Suprapubic skin (tissue), 4 donors: ENCODE measurements at regions not wholly inside any gene's neighbourhood (a gene's known extent, or its start where the extent isn't known, plus 50 kb on each side); places are given as distances from the start of the nearest gene placed in this dataset.

Experiments used
- DNase-seq, 2 donors: peaks; one replicate each; pipeline ENCODE4 v3.0.0-alpha.2; 2019; ENCODE audit warnings: low spot score in 2 of 2
- H3K27ac ChIP-seq: fragments of 200-600 bp; sonication (generic); one replicate; pipeline ENCODE4 v1.5.1; 2019
- H3K27me3 ChIP-seq: fragments of 200-600 bp; sonication (generic); one replicate; pipeline ENCODE4 v1.5.1; 2019
- H3K36me3 ChIP-seq: fragments of 200-600 bp; sonication (generic); one replicate; pipeline ENCODE4 v1.5.1; 2019
- H3K4me1 ChIP-seq: fragments of 200-600 bp; sonication (generic); one replicate; pipeline ENCODE4 v1.5.1; 2019
- H3K4me3 ChIP-seq: fragments of 200-600 bp; sonication (generic); one replicate; pipeline ENCODE4 v1.5.1; 2019; ENCODE audit warnings: mild to moderate bottlenecking
- H3K9me3 ChIP-seq: fragments of 200-600 bp; sonication (generic); one replicate; pipeline ENCODE4 v1.5.1; 2019
- CTCF ChIP-seq, 2 donors: fragments of 200-600 bp in 1 of 2; fragments of 450-650 bp in 1 of 2; sonication (generic) in 1 of 2; IDR thresholded peaks; one replicate each; pipeline ENCODE4 v1.5.1; 2016 to 2019; ENCODE audit warnings: antibody characterized with exemption in 2 of 2, mild to moderate bottlenecking in 1 of 2, moderate library complexity in 1 of 2
- EP300 ChIP-seq: sonication (generic); formaldehyde crosslinking; IDR thresholded peaks from one replicate; pipeline ENCODE4 v1.6.1; 2017; ENCODE audit warnings: antibody characterized with exemption
- POLR2A ChIP-seq, 2 donors: fragments of 450-650 bp; IDR thresholded peaks; one replicate each; pipeline ENCODE4 v1.6.1; 2017; ENCODE audit warnings: antibody characterized with exemption in 2 of 2, mild to moderate bottlenecking in 2 of 2, moderate library complexity in 2 of 2
- POLR2AphosphoS5 ChIP-seq, 3 donors: sonication (generic); formaldehyde crosslinking; IDR thresholded peaks; one replicate each; pipeline ENCODE4 v1.6.1; 2017; ENCODE audit warnings: antibody characterized with exemption in 3 of 3
- WGBS: methylation state at CpG from one replicate; pipeline ENCODE4 v1.1.5; 2018; 5-methylcytosine and 5-hydroxymethylcytosine counted together

- no peak overlapping the region for H3K4me3 ChIP-seq
- H3K27me3 ChIP-seq = no peaks in the 10 kb centered on the region
- no peaks in the 10 kb centered on the region for H3K9me3 ChIP-seq
- no peaks in the 10 kb centered on the region for H3K36me3 ChIP-seq
- H3K4me1 ChIP-seq = no peaks in the 10 kb centered on the region
- DNase-seq = no peak
- no peak overlapping the region for H3K27ac ChIP-seq
- 87% methylated on average over 2 of the region's 2 CpGs for WGBS
- TF ChIP-seq POLR2AphosphoS5 (IDR thresholded peaks at IDR 0.05) (no peak), EP300 (no peak), CTCF (IDR thresholded peaks at IDR 0.05) (no peak), POLR2A (IDR thresholded peaks at IDR 0.05) (no peak)
These were observed 474.7 kb downstream of the TLE4 start for GRCh38 chr9:80046481-80046880.

GRCh38 chr9:80041821-80042220, 470.1 kb downstream of the TLE4 start:
- Histone ChIP-seq H3K27me3 (no peaks in the 10 kb centered on the region), H3K4me3 (no peak overlapping the region), H3K27ac (no peak overlapping the region), H3K4me1 (no peaks in the 10 kb centered on the region), H3K36me3 (no peaks in the 10 kb centered on the region), H3K9me3 (no peaks in the 10 kb centered on the region)
- DNase-seq = no peak
- WGBS = 69% methylated on average over 4 of the region's 4 CpGs
- TF ChIP-seq POLR2AphosphoS5 (IDR thresholded peaks at IDR 0.05) = no peak

GRCh38 chr9:80040457-80040856, 468.7 kb downstream of the TLE4 start:
- no peak for DNase-seq
- no peaks in the 10 kb centered on the region for H3K36me3 ChIP-seq
- H3K27me3 ChIP-seq = no peaks in the 10 kb centered on the region
- no peak overlapping the region for H3K27ac ChIP-seq
- no peaks in the 10 kb centered on the region for H3K4me1 ChIP-seq
- 56% methylated on average over 4 of the region's 4 CpGs for WGBS
- TF ChIP-seq EP300 = no peak
- no peak for TF ChIP-seq POLR2AphosphoS5 (IDR thresholded peaks at IDR 0.05)
- TF ChIP-seq CTCF (IDR thresholded peaks at IDR 0.05) = no peak
- no peak for TF ChIP-seq POLR2A (IDR thresholded peaks at IDR 0.05)
- H3K9me3 ChIP-seq = no peaks in the 10 kb centered on the region
- H3K4me3 ChIP-seq = no peak overlapping the region

GRCh38 chr9:80030801-80031200, 459.0 kb downstream of the TLE4 start:
- no peak overlapping the region for H3K27ac ChIP-seq
- H3K27me3 ChIP-seq = no peaks in the 10 kb centered on the region
- H3K4me1 ChIP-seq = no peaks in the 10 kb centered on the region
- no peak overlapping the region for H3K4me3 ChIP-seq
- 90% methylated on average over 2 of the region's 2 CpGs for WGBS
- TF ChIP-seq EP300 (no peak), POLR2AphosphoS5 (IDR thresholded peaks at IDR 0.05) (no peak), CTCF (IDR thresholded peaks at IDR 0.05) (no peak), POLR2A (IDR thresholded peaks at IDR 0.05) (no peak)
- H3K36me3 ChIP-seq = no peaks in the 10 kb centered on the region
- no peaks in the 10 kb centered on the region for H3K9me3 ChIP-seq
- DNase-seq = no peak

GRCh38 chr9:80028501-80028900, 456.7 kb downstream of the TLE4 start:
- DNase-seq = no peak
- no peaks in the 10 kb centered on the region for H3K4me1 ChIP-seq

More at GRCh38 chr9:80028501-80028900, 456.7 kb downstream of the TLE4 start:
- TF ChIP-seq POLR2AphosphoS5 (IDR thresholded peaks at IDR 0.05) (no peak), CTCF (IDR thresholded peaks at IDR 0.05) (no peak), EP300 (no peak), POLR2A (IDR thresholded peaks at IDR 0.05) (no peak)
- no peaks in the 10 kb centered on the region for H3K36me3 ChIP-seq
- no peak overlapping the region for H3K27ac ChIP-seq
- H3K4me3 ChIP-seq = no peak overlapping the region
- 40% methylated on average over 2 of the region's 2 CpGs for WGBS
- no peaks in the 10 kb centered on the region for H3K27me3 ChIP-seq
- H3K9me3 ChIP-seq = no peaks in the 10 kb centered on the region
